Esophagus (tissue), 2 donors: ENCODE measurements at regions not wholly inside any gene's neighbourhood (a gene's known extent, or its start where the extent isn't known, plus 50 kb on each side); places are given as distances from the start of the nearest gene placed in this dataset.

Source experiments
- H3K27ac ChIP-seq, 2 donors: one replicate each; pipeline ENCODE4 v1.5.1; 2013; ENCODE audit warnings: low read depth in 2 of 2, mild to moderate bottlenecking in 2 of 2, inconsistent platforms in 1 of 2, low read length in 1 of 2, moderate library complexity in 1 of 2
- H3K27me3 ChIP-seq, 2 donors: one replicate each; pipeline ENCODE4 v1.6.1; 2013; ENCODE audit warnings: low read length in 2 of 2, control low read depth in 1 of 2, mild to moderate bottlenecking in 1 of 2; ENCODE audit not compliant: insufficient read depth in 2 of 2, control insufficient read depth in 1 of 2
- H3K36me3 ChIP-seq, 2 donors: one replicate each; pipeline ENCODE4 v1.6.1; 2013; ENCODE audit warnings: low read length in 1 of 2; ENCODE audit not compliant: control insufficient read depth in 2 of 2, insufficient read depth in 2 of 2
- H3K4me1 ChIP-seq, 2 donors: one replicate each; pipeline ENCODE4 v1.6.1; 2013; ENCODE audit warnings: low read length in 1 of 2; ENCODE audit not compliant: control insufficient read depth in 2 of 2, insufficient read depth in 2 of 2
- H3K4me3 ChIP-seq, 2 donors: one replicate each; pipeline ENCODE4 v1.5.1; 2013; ENCODE audit warnings: low read length in 2 of 2, mild to moderate bottlenecking in 2 of 2, low read depth in 1 of 2, moderate library complexity in 1 of 2
- H3K9me3 ChIP-seq, 2 donors: one replicate each; pipeline ENCODE4 v1.6.1; 2013; ENCODE audit warnings: mild to moderate bottlenecking in 2 of 2, low read depth in 1 of 2, low read length in 1 of 2, moderate library complexity in 1 of 2; ENCODE audit not compliant: control insufficient read depth in 2 of 2, insufficient read depth in 1 of 2
- WGBS, 2 donors: extraction: QIAGEN DNeasy Blood & Tissue Kit; methylation state at CpG; one replicate each; pipeline ENCODE4 v1.1.7; 2013; 5-methylcytosine and 5-hydroxymethylcytosine counted together
- donor health status: healthy with polysubstance abuse.
- donor health status: Bipolar disorder and iron deficiency.

- WGBS, 2 donors: 63 to 84% methylated on average over 3 of the region's 3 CpGs
- Histone ChIP-seq H3K36me3 (no peaks in the 10 kb centered on the region), H3K4me1 (no peaks in the 10 kb centered on the region), H3K9me3 (peaks cover 0 to 2% of the 10 kb centered on the region in 2 donors), H3K27me3 (no peaks in the 10 kb centered on the region), H3K4me3 (no peak overlapping the region), H3K27ac (no peak overlapping the region)
These were observed 64.0 kb upstream of the SOX9 start for GRCh38 chr17:72056727-72057290.

GRCh38 chr17:72060084-72060483, 60.7 kb upstream of the SOX9 start:
- WGBS, 2 donors: 70 to 74% methylated on average over 1 of the region's 1 CpG
- no peak overlapping the region for H3K27ac ChIP-seq

GRCh38 chr17:72063262-72063661, 57.6 kb upstream of the SOX9 start:
- Histone ChIP-seq H3K27me3 (no peaks in the 10 kb centered on the region), H3K9me3 (no peaks in the 10 kb centered on the region), H3K36me3 (no peaks in the 10 kb centered on the region), H3K4me1 (no peaks in the 10 kb centered on the region), H3K27ac (no peak overlapping the region), H3K4me3 (no peak overlapping the region)
- 70 to 87% methylated on average over 3 of the region's 3 CpGs for WGBS, 2 donors

More at GRCh38 chr17:72060084-72060483, 60.7 kb upstream of the SOX9 start:
- no peak overlapping the region for H3K4me3 ChIP-seq
- H3K9me3 ChIP-seq: no peaks in the 10 kb centered on the region
- no peaks in the 10 kb centered on the region for H3K4me1 ChIP-seq
- H3K36me3 ChIP-seq: no peaks in the 10 kb centered on the region
- H3K27me3 ChIP-seq: no peaks in the 10 kb centered on the region

GRCh38 chr17:72063756-72064450, 56.9 kb upstream of the SOX9 start:
- Histone ChIP-seq H3K27me3 (no peaks in the 10 kb centered on the region), H3K27ac (no peak overlapping the region), H3K4me1 (no peaks in the 10 kb centered on the region), H3K9me3 (no peaks in the 10 kb centered on the region), H3K4me3 (no peak overlapping the region), H3K36me3 (no peaks in the 10 kb centered on the region)
- WGBS, 2 donors: 72 to 75% methylated on average over 4 of the region's 4 CpGs

GRCh38 chr17:72064606-72065193, 56.1 kb upstream of the SOX9 start:
- Histone ChIP-seq H3K4me1 (no peaks in the 10 kb centered on the region), H3K4me3 (no peak overlapping the region)
- 61 to 64% methylated on average over 2 of the region's 2 CpGs for WGBS, 2 donors

GRCh38 chr17:72065556-72065955, 55.3 kb upstream of the SOX9 start:
- Histone ChIP-seq H3K4me3 (no peak overlapping the region), H3K27ac (no peak overlapping the region), H3K4me1 (no peaks in the 10 kb centered on the region), H3K36me3 (no peaks in the 10 kb centered on the region), H3K9me3 (no peaks in the 10 kb centered on the region), H3K27me3 (no peaks in the 10 kb centered on the region)
- 87 to 88% methylated on average over 4 of the region's 4 CpGs for WGBS, 2 donors

More at GRCh38 chr17:72064606-72065193, 56.1 kb upstream of the SOX9 start:
- Histone ChIP-seq H3K27ac (no peak overlapping the region), H3K27me3 (no peaks in the 10 kb centered on the region), H3K36me3 (no peaks in the 10 kb centered on the region), H3K9me3 (no peaks in the 10 kb centered on the region)

- WGBS, 2 donors: 50 to 55% methylated on average over 1 of the region's 1 CpG
These were observed 52.2 kb upstream of the SOX9 start for GRCh38 chr17:72068643-72069042.

GRCh38 chr17:72069586-72070202, 51.1 kb upstream of the SOX9 start:
- WGBS, 2 donors: 34 to 44% methylated on average over 2 of the region's 2 CpGs
- Histone ChIP-seq H3K9me3 (no peaks in the 10 kb centered on the region), H3K4me3 (no peak overlapping the region), H3K36me3 (no peaks in the 10 kb centered on the region), H3K27ac (no peak overlapping the region), H3K27me3 (no peaks in the 10 kb centered on the region), H3K4me1 (no peaks in the 10 kb centered on the region)

More at GRCh38 chr17:72068643-72069042, 52.2 kb upstream of the SOX9 start:
- H3K9me3 ChIP-seq: no peaks in the 10 kb centered on the region
- H3K27ac ChIP-seq: no peak overlapping the region
- H3K4me3 ChIP-seq: no peak overlapping the region
- no peaks in the 10 kb centered on the region for H3K27me3 ChIP-seq
- no peaks in the 10 kb centered on the region for H3K36me3 ChIP-seq
- no peaks in the 10 kb centered on the region for H3K4me1 ChIP-seq
